ENCODE measurements at regions not wholly inside any gene's neighbourhood (a gene's known extent, or its start where the extent isn't known, plus 50 kb on each side); places are given as distances from the start of the nearest gene placed in this dataset.

- Histone ChIP-seq H3K27me3 (ENCODE audit: insufficient read depth, low read length) (no peaks in the 10 kb centered on the region), H2AFZ (ENCODE audit: low read depth, low read length) (no peak overlapping the region), H3K9me3 (ENCODE audit: insufficient read depth, low read depth, low read length) (peaks cover 6% of the 10 kb centered on the region), H3K36me3 (ENCODE audit: insufficient read depth, low read length) (no peaks in the 10 kb centered on the region), H3K9ac (ENCODE audit: low read length) (no peak overlapping the region), H3K4me3 (ENCODE audit: insufficient read depth, low read depth, low read length) (no peak overlapping the region), H3K4me1 (ENCODE audit: insufficient read depth, low read length) (no peaks in the 10 kb centered on the region), H3K27ac (ENCODE audit: low read depth, low read length) (no peak overlapping the region), H3K79me2 (ENCODE audit: insufficient read depth, low read length) (no peaks in the 10 kb centered on the region), H4K20me1 (ENCODE audit: insufficient read depth, low read length) (no peaks in the 10 kb centered on the region), H3K4me2 (ENCODE audit: low read length) (no peak overlapping the region)
- Mint-ChIP-seq H3K4me3 (ENCODE audit: unreplicated experiment) (no peak overlapping the region), H3K36me3 (ENCODE audit: low read depth, unreplicated experiment) (no peaks in the 10 kb centered on the region), H3K27me3 (ENCODE audit: low read depth, unreplicated experiment) (no peaks in the 10 kb centered on the region), H3K9me3 (ENCODE audit: unreplicated experiment) (peaks cover 12% of the 10 kb centered on the region), H3K4me1 (ENCODE audit: low read depth, unreplicated experiment) (no peaks in the 10 kb centered on the region), H3K27ac (ENCODE audit: unreplicated experiment) (no peak overlapping the region)
- FAIRE-seq = no peak
- DNase-seq (ENCODE audit: low read depth) = no peak
- TF ChIP-seq CTCF (IDR thresholded peaks at IDR 0.05; ENCODE audit: insufficient read depth, low read depth, low read length) (no peak), EZH2 (IDR thresholded peaks at IDR 0.05; ENCODE audit: insufficient read depth, low read length) (no peak)
These were observed 83.9 kb downstream of the MUC16 start for GRCh38 chr19:8926341-8926740.

GRCh38 chr19:8935460-8935859 lies 74.7 kb downstream of the MUC16 start:
- no peaks in the 10 kb centered on the region for H3K27me3 Mint-ChIP-seq (ENCODE audit: low read depth, unreplicated experiment)
- no peak overlapping the region for H3K27ac Mint-ChIP-seq (ENCODE audit: unreplicated experiment)
- no peaks in the 10 kb centered on the region for H3K36me3 ChIP-seq (ENCODE audit: insufficient read depth, low read length)

More at GRCh38 chr19:8935460-8935859, 74.7 kb downstream of the MUC16 start:
- Histone ChIP-seq H3K4me3 (ENCODE audit: insufficient read depth, low read depth, low read length) (no peak overlapping the region), H3K4me2 (ENCODE audit: low read length) (no peak overlapping the region), H3K27ac (ENCODE audit: low read depth, low read length) (no peak overlapping the region), H4K20me1 (ENCODE audit: insufficient read depth, low read length) (no peaks in the 10 kb centered on the region), H3K27me3 (ENCODE audit: insufficient read depth, low read length) (no peaks in the 10 kb centered on the region), H3K9ac (ENCODE audit: low read length) (no peak overlapping the region), H3K79me2 (ENCODE audit: insufficient read depth, low read length) (no peaks in the 10 kb centered on the region), H3K4me1 (ENCODE audit: insufficient read depth, low read length) (no peaks in the 10 kb centered on the region), H3K9me3 (ENCODE audit: insufficient read depth, low read depth, low read length) (peaks cover 12% of the 10 kb centered on the region), H2AFZ (ENCODE audit: low read depth, low read length) (no peak overlapping the region)
- Mint-ChIP-seq H3K36me3 (ENCODE audit: low read depth, unreplicated experiment) (no peaks in the 10 kb centered on the region), H3K4me3 (ENCODE audit: unreplicated experiment) (no peak overlapping the region), H3K9me3 (ENCODE audit: unreplicated experiment) (peaks cover 30% of the 10 kb centered on the region), H3K4me1 (ENCODE audit: low read depth, unreplicated experiment) (no peaks in the 10 kb centered on the region)
- no peak for TF ChIP-seq EZH2 (IDR thresholded peaks at IDR 0.05; ENCODE audit: insufficient read depth, low read length)
- TF ChIP-seq CTCF (IDR thresholded peaks at IDR 0.05; ENCODE audit: insufficient read depth, low read depth, low read length) = no peak
- FAIRE-seq (no peak), DNase-seq (ENCODE audit: low read depth) (peak; percentile 2)
